Fibroblast of villous mesenchyme (primary cell): ENCODE measurements at regions not wholly inside any gene's neighbourhood (a gene's known extent, or its start where the extent isn't known, plus 50 kb on each side); places are given as distances from the start of the nearest gene placed in this dataset.

Experiments used
- DNase-seq: peaks from one replicate; pipeline ENCODE4 v3.0.0-alpha.2; 2010; ENCODE audit warnings: low read depth
- H3K4me3 ChIP-seq: 2 replicates; pipeline ENCODE4 v1.5.1; 2011; ENCODE audit warnings: low read depth, mild to moderate bottlenecking, low read length
- CTCF ChIP-seq: IDR thresholded peaks from 2 replicates; pipeline ENCODE4 v1.5.1; 2012; ENCODE audit warnings: low read depth, mild to moderate bottlenecking, low read length; ENCODE audit not compliant: insufficient read depth

- TF ChIP-seq CTCF, result no peak
- no peak for DNase-seq
- H3K4me3 ChIP-seq, result no peak overlapping the region
Observed at GRCh38 chr5:135199919-135200318, 165.9 kb upstream of the PITX1 start.

- TF ChIP-seq CTCF, result no peak
- no peak for DNase-seq
- no peak overlapping the region for H3K4me3 ChIP-seq
Observed at GRCh38 chr5:135196483-135196882, 162.5 kb upstream of the PITX1 start.

GRCh38 chr5:135195270-135195608 lies 161.2 kb upstream of the PITX1 start:
- H3K4me3 ChIP-seq, result no peak overlapping the region
- TF ChIP-seq CTCF, result no peak
- no peak for DNase-seq

GRCh38 chr5:135194573-135195269 lies 160.7 kb upstream of the PITX1 start:
- H3K4me3 ChIP-seq, result no peak overlapping the region
- no peak for TF ChIP-seq CTCF
- DNase-seq, result no peak

GRCh38 chr5:135194126-135194488 lies 160.1 kb upstream of the PITX1 start:
- no peak for TF ChIP-seq CTCF
- no peak for DNase-seq
- no peak overlapping the region for H3K4me3 ChIP-seq

GRCh38 chr5:135193213-135194125 lies 159.4 kb upstream of the PITX1 start:
- peak; percentile 39 for DNase-seq
- TF ChIP-seq CTCF, result no peak
- H3K4me3 ChIP-seq, result no peak overlapping the region

- no peak for TF ChIP-seq CTCF
- no peak overlapping the region for H3K4me3 ChIP-seq
- no peak for DNase-seq
Observed at GRCh38 chr5:135192351-135192750, 158.3 kb upstream of the PITX1 start.
